ENCODE measurements at regions not wholly inside any gene's neighbourhood (a gene's known extent, or its start where the extent isn't known, plus 50 kb on each side); places are given as distances from the start of the nearest gene placed in this dataset.

- H3K27me3 Mint-ChIP-seq: peaks cover 17% of the 10 kb centered on the region
- H3K4me1 Mint-ChIP-seq: no peaks in the 10 kb centered on the region
- no peaks in the 10 kb centered on the region for H3K9me3 Mint-ChIP-seq
- no peak for ATAC-seq
- H3K36me3 Mint-ChIP-seq: no peaks in the 10 kb centered on the region
- no peak overlapping the region for H3K27ac Mint-ChIP-seq
- no peak overlapping the region for H3K4me3 Mint-ChIP-seq
Measured at GRCh38 chr15:94021621-94022320, 209.6 kb upstream of the MCTP2 start.

GRCh38 chr15:94019062-94019461 lies 212.3 kb upstream of the MCTP2 start:
- Mint-ChIP-seq H3K9me3 (no peaks in the 10 kb centered on the region), H3K4me1 (no peaks in the 10 kb centered on the region), H3K36me3 (no peaks in the 10 kb centered on the region), H3K4me3 (no peak overlapping the region), H3K27me3 (peaks cover 17% of the 10 kb centered on the region), H3K27ac (no peak overlapping the region)
- no peak for ATAC-seq

DNA sequence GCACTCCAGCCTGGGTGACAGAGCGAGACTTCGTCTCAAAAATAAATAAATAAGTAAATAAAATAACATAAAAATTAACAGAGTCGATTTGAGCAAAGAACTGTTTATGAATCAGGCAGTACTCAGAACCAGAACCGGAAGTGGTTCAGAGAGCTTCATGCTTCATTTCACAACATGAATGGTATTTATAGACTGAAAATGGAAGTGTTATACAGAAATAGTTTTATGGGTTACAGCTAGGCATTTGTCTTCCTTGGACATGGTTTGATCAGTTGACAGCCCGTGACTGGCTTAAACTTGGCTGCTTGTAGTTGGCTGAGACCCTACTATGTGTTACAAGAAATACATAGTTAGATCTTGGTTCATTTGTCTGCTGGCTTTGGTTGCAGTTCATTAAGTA lies 216.0 kb upstream of the MCTP2 start:
- no peak for ATAC-seq
- Mint-ChIP-seq H3K27ac (no peak overlapping the region), H3K4me1 (no peaks in the 10 kb centered on the region), H3K36me3 (no peaks in the 10 kb centered on the region), H3K9me3 (no peaks in the 10 kb centered on the region), H3K4me3 (no peak overlapping the region), H3K27me3 (no peaks in the 10 kb centered on the region)

DNA sequence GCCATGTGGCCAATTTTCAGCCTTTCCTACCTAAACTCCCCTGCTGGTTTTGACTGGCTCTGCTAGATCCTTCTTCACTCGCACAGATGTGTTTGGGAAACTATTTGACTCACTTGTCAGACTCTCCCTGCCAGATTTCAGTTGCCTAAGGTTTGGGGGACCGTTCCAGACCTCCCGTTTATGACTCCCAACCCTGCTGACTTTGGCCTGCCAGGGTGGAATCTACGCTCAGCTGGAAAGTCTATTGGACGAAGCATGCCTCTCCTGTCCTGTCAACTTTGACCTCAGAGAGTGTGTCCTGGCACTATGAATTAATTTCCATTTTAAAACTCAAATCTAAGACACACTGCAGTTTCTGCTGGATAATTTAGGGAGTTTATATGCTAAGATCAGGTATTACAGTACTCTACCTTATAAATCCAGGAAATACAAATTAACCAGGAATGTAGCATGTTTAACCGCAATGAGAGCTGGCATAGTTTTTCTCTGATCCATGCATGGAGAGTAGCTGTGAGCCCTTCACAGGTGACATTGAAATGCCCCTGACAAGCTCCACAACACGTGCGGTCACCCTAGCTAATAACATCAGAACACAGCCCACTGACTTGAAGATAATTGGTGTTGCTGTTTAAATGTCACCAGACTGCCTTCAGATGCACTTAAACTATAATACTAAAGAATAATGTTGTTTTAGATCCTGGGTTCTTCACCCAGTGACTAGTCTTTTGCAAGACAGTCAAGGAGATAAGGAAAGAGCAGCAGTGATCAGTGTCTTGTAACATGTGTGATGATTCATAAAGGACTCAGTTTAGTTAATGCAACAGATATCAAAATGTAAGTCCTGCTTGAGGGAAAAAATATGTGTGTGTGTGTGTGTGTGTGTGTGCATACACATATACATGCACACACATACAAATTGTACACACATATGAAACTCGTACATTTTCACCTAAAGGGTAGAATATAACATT lies 223.0 kb upstream of the MCTP2 start:
- no peak for ATAC-seq
- Mint-ChIP-seq H3K9me3 (no peaks in the 10 kb centered on the region), H3K27ac (no peak overlapping the region), H3K36me3 (no peaks in the 10 kb centered on the region), H3K27me3 (no peaks in the 10 kb centered on the region), H3K4me1 (no peaks in the 10 kb centered on the region), H3K4me3 (no peak overlapping the region)

- Mint-ChIP-seq H3K36me3 (no peaks in the 10 kb centered on the region), H3K27ac (no peak overlapping the region), H3K4me1 (no peaks in the 10 kb centered on the region), H3K9me3 (no peaks in the 10 kb centered on the region), H3K27me3 (no peaks in the 10 kb centered on the region), H3K4me3 (no peak overlapping the region)
- no peak for ATAC-seq
Measured at GRCh38 chr15:94004697-94005096, 226.7 kb upstream of the MCTP2 start.

GRCh38 chr15:94002041-94002440 lies 229.3 kb upstream of the MCTP2 start:
- Mint-ChIP-seq H3K9me3 (no peaks in the 10 kb centered on the region), H3K27me3 (no peaks in the 10 kb centered on the region), H3K4me3 (no peak overlapping the region), H3K36me3 (no peaks in the 10 kb centered on the region), H3K4me1 (no peaks in the 10 kb centered on the region), H3K27ac (no peak overlapping the region)
- ATAC-seq: no peak

DNA sequence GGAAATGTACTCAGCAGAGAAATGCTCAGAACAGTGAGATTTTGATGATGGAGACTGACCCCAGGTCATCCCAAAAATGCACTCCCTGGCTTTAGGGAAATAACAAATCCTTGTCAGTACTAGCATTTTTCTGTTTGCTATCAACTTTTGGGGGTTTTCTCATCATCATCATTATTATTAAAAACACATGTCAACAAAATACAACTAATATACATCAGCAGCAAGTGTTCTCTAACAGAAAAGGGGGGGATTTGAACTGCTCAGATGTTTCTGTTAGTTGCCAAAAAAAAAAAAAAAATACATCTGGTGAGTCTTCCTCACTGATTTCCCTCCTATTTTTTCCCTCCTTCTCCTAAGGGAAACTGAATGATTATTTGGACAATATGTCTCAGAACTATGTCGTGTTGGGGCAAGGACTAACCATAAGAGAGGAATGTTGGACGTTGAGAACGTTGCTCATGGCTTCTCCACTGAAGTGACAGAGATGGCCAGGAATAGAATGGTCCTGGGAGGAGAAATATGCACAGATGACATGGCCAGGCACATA lies 230.0 kb upstream of the MCTP2 start:
- Mint-ChIP-seq H3K4me3 (no peak overlapping the region), H3K27ac (no peak overlapping the region), H3K9me3 (no peaks in the 10 kb centered on the region), H3K27me3 (no peaks in the 10 kb centered on the region), H3K36me3 (no peaks in the 10 kb centered on the region), H3K4me1 (no peaks in the 10 kb centered on the region)
- ATAC-seq: no peak

DNA sequence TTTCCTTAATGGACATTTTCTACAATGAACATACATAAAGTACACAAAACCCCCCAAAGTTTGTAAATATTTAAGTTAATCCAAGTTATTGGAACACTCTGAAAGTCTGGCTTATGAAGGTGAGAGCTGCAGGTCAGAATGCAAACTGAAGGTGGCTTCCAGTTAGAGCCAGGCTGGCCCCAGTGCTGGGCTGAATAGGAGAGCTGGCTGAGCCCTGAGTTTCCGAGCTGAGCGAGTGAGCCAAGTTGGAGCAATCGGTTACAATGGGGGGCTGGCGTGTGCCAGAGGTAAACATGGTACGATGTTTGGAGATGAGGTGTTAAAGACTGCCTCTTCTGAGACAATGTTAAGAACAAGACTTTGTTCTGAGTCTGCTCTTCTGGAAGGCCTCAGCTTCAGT lies 230.8 kb upstream of the MCTP2 start:
- H3K27ac Mint-ChIP-seq: no peak overlapping the region
- H3K36me3 Mint-ChIP-seq: no peaks in the 10 kb centered on the region
- H3K4me3 Mint-ChIP-seq: no peak overlapping the region
- ATAC-seq: no peak
- H3K27me3 Mint-ChIP-seq: no peaks in the 10 kb centered on the region
- H3K4me1 Mint-ChIP-seq: no peaks in the 10 kb centered on the region
- H3K9me3 Mint-ChIP-seq: no peaks in the 10 kb centered on the region

GRCh38 chr15:93997071-93997658 lies 234.2 kb upstream of the MCTP2 start:
- Mint-ChIP-seq H3K9me3 (no peaks in the 10 kb centered on the region), H3K36me3 (no peaks in the 10 kb centered on the region), H3K4me1 (no peaks in the 10 kb centered on the region), H3K27me3 (no peaks in the 10 kb centered on the region), H3K4me3 (no peak overlapping the region), H3K27ac (no peak overlapping the region)
- ATAC-seq: no peak

DNA sequence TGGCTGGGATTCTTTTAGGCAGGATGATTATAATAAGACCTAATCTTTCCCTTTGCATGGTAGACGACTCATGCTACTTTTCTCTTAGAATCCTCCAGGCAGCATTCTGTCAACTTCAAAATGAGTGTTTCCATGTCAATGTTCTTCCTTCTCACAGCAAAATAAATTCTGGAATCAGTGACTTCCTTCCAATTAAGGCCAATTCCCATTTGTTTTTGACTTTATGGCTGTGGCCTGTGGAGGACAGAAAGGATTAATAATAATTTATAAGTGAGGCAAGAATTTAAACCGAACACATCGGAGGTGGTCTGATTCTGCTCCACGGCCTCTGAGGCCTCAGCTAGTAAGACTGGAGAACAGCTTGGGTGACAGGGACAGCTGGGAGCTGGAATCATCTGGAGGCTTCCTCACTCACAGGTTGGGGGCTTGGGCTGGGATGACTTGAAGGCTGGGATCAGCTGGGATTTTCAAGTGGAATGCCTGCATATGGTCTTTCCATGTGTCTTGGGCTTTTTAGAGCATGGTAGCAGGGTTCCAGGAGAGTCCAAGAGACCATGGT lies 241.8 kb upstream of the MCTP2 start:
- no peaks in the 10 kb centered on the region for H3K36me3 Mint-ChIP-seq
- H3K27me3 Mint-ChIP-seq: peaks cover 13% of the 10 kb centered on the region
- H3K4me1 Mint-ChIP-seq: no peaks in the 10 kb centered on the region
- H3K4me3 Mint-ChIP-seq: no peak overlapping the region
- H3K27ac Mint-ChIP-seq: no peak overlapping the region
- no peak for ATAC-seq
- no peaks in the 10 kb centered on the region for H3K9me3 Mint-ChIP-seq

- Mint-ChIP-seq H3K4me1 (no peaks in the 10 kb centered on the region), H3K36me3 (no peaks in the 10 kb centered on the region), H3K4me3 (no peak overlapping the region), H3K27ac (no peak overlapping the region), H3K9me3 (no peaks in the 10 kb centered on the region), H3K27me3 (peaks cover 18% of the 10 kb centered on the region)
- no peak for ATAC-seq
Measured at GRCh38 chr15:93987068-93987467, 244.3 kb upstream of the MCTP2 start.

GRCh38 chr15:93986400-93986984 lies 244.9 kb upstream of the MCTP2 start:
- Mint-ChIP-seq H3K9me3 (no peaks in the 10 kb centered on the region), H3K27me3 (peaks cover 18% of the 10 kb centered on the region), H3K27ac (no peak overlapping the region), H3K4me3 (no peak overlapping the region), H3K36me3 (no peaks in the 10 kb centered on the region), H3K4me1 (no peaks in the 10 kb centered on the region)
- no peak for ATAC-seq

- no peak for ATAC-seq
- Mint-ChIP-seq H3K27ac (no peak overlapping the region), H3K9me3 (no peaks in the 10 kb centered on the region), H3K4me1 (no peaks in the 10 kb centered on the region), H3K4me3 (no peak overlapping the region), H3K36me3 (no peaks in the 10 kb centered on the region), H3K27me3 (peaks cover 18% of the 10 kb centered on the region)
Measured at GRCh38 chr15:93985925-93986324, 245.4 kb upstream of the MCTP2 start.

GRCh38 chr15:93985176-93985575 lies 246.2 kb upstream of the MCTP2 start:
- Mint-ChIP-seq H3K36me3 (no peaks in the 10 kb centered on the region), H3K27ac (no peak overlapping the region), H3K4me1 (no peaks in the 10 kb centered on the region), H3K4me3 (no peak overlapping the region), H3K9me3 (no peaks in the 10 kb centered on the region), H3K27me3 (peaks cover 18% of the 10 kb centered on the region)
- no peak for ATAC-seq

DNA sequence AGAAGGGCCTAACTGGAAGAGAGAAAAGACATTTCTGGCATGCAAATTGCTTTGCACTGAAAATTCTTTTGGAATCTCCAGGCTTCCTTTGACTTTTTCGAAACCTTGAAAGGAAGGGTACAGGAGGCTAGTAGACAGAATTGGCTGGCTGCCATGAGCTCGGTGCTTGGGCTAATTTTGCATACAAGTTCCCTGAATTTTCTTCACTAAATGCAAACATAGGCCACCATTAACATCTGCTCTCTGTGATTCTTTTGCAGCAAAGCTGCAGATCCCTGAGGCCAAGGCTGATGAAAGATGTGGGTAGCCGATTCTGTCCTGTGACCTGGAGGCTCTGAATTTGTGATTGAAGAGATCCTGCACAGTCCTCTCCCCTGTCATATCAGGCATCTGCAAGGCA lies 247.8 kb upstream of the MCTP2 start:
- H3K4me3 Mint-ChIP-seq: no peak overlapping the region
- no peaks in the 10 kb centered on the region for H3K4me1 Mint-ChIP-seq
- ATAC-seq: no peak
- H3K9me3 Mint-ChIP-seq: no peaks in the 10 kb centered on the region
- H3K36me3 Mint-ChIP-seq: no peaks in the 10 kb centered on the region
- H3K27ac Mint-ChIP-seq: no peak overlapping the region
- peaks cover 23% of the 10 kb centered on the region for H3K27me3 Mint-ChIP-seq

All from stimulated activated memory B cell treated with anti-CD40 and anti-IgM and Interleukin-4, amounts not matched to agents 10 μg/mL and 1 μg/mL and 100 μg/mL, for 72 hours (primary cell).